NCI-H2029 (cell line): ENCODE measurements at regions not wholly inside any gene's neighbourhood (a gene's known extent, or its start where the extent isn't known, plus 50 kb on each side); places are given as distances from the start of the nearest gene placed in this dataset.

Experiments
- DNase-seq: peaks from one replicate; lab custom pipeline; 2025; lab: John Stamatoyannopoulos, UW

DNA sequence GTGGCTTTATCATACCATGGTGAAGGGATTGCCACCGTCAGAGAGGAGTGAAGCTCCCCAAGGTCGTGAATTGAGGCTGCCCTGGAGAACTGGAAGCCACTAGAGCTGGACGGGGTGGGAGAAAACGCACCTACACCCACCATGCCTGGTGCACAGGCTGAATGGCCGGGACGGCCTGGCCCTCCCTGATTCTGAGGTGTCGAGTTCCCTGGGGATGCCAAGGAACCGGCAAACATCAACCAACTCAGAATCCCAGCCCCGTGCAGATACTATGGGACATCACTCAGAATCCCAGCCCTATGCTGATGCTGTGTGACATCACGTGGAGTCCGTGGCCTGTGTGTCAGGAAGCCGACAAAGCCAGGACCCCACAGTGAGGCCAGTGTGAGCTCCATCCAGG lies 650.0 kb downstream of the BRD1 start:
- DNase-seq = no peak

DNA sequence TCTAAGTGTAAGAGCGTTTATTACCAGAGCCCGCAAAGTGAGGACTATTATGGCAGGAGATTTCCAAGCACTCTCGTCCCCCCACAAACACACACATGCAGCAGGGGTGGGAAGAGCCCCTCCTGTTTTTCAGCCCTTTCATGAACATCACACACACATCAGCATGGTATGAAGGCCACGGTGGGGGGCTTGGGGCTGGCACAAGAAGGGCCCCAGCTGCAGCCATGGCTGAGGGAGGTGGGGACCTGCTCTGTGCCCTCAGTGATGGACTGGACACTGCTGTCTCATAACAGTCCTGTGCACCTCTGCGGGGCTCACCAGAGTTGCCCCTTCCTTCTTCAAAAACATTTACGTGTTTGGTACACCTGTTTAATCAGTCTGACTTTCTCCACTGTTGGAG lies 650.7 kb downstream of the BRD1 start:
- DNase-seq = no peak

DNA sequence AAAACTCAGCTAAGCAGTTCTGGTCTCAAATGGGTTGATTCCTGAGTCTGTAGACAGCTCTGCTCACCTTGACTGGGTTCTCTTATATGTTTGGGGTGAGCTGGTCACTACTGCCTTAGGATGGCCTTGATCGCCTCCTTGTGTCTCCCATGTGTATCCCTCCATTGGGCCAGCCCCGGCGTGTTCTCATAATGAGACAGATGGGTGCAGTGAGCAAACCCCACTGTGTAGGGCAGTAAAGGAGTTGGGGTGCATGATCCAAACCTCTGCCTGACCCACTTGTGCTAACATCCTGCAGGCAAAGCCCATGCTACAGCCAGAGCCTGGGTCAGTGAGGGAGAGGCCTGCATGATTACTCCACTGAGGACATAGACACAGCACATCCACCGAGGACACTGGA lies 657.6 kb downstream of the BRD1 start:
- DNase-seq = no peak

DNA sequence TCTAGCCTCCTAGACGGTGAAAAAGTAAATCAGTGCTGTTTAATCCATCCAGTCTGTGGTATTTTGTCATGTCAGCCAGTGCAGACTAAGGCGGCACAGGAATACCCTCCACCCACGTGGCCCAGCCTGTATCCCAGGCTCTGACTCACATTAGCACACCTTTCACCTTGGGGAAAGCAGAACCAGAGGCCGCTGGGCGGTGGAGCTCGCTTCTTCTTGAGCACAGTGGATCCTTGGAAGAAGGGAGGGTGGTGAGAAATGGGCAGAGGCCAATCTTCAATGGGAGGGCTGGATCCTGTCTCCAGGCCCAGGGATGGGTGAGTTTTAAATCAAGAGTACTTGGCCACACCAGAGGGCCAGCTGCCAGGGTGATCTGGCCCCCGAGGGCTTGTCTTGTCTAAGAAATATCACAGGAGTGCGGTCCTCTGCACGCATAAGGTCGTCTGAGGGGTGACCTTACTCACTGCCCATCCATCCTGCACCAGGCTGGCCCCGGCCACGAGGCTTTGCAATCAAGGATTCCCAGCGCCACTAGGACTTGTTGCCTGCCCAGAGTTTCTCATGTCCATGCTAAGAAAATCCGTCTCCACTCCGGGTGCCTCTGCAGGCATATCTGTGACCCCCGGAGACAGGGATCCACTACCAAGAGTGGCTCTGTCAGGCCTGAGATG lies 658.5 kb downstream of the BRD1 start:
- no peak for DNase-seq

DNA sequence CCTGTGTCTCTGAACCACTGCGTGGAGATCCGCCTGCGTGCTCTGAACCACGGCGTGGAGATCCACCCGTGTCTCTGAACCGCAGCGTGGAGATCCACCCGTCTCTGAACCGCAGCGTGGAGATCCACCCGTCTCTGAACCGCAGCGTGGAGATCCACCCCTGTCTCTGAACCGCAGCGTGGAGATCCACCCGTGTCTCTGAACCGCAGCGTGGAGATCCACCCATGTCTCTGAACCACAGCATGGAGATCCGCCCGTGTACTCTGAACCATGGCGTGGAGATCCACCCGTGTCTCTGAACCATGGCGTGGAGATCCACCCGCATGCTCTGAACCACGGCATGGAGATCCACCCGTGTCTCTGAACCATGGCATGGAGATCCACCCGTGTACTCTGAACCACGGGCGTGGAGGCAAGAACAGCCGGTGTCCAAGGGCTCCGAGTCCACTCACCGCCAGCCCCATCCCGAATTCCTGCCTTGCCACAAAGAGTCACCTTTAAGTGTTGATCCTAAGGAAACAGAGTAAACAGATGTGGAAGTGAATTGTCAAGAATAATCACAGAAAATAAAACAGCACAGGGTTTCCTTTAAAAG lies 659.4 kb downstream of the BRD1 start:
- DNase-seq = no peak

DNA sequence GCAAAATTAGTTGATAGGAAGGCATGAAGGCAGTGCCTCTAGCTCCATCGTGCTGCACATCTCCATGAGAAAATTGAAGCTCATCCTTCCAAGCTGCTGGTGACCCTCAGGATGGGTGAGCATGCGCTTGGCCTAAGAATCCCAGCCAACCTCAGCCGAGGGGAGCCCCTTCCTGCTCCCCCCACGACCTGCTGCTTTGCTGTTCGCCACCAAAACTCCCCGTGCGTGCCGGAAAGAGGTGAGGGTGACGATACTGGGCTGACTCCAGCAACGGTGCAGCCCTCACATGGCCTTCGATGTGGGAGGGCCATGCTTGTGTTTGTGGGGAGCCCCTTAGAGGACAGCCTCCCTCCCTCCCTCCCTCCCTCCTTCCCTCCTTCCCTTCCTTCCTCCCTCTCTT lies 660.9 kb downstream of the BRD1 start:
- no peak for DNase-seq

DNA sequence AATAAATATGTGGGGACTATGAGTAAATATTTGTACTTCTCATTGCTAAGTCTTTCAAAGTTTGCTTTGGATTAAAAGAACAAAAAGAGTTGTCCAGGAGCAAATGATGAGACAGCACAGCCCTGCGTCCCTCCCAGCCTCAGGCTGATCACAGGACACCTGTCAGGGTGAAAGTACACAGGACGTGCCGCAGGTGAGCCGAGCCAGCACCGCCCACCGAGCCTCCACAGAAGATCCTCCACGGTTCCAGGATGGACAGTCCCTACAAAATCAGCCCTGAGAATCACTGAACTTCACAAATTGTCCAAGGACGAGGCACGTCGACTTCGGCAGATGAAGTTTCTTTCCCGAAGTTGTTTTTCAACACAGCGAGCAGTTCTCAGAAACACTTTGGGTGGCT lies 661.5 kb downstream of the BRD1 start:
- no peak for DNase-seq

DNA sequence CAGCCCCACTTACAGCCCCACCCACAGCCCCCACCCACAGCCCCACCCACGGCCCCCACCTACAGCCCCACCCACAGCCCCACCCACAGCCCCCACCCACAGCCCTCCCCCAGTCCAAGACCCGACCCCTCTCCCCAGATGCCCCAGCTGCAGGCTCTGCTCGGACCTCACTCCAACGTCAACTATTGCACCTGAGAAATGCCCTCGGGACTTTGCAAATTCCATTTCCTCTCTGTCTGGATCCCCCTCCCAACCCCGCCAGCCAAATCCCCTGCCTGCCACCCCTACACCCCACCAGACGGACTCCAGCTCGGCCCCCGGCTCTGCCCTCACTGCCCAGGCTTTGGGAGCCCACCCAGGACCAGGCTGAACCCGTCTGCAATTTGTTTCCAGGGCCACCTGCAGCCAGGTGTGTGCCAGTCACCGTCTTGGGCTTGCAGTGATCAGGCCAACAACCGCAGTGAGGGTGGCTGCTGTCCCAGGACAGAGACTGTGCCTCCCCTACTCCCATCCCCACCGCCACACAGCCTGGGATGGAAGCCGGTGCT lies 662.8 kb downstream of the BRD1 start:
- no peak for DNase-seq

DNA sequence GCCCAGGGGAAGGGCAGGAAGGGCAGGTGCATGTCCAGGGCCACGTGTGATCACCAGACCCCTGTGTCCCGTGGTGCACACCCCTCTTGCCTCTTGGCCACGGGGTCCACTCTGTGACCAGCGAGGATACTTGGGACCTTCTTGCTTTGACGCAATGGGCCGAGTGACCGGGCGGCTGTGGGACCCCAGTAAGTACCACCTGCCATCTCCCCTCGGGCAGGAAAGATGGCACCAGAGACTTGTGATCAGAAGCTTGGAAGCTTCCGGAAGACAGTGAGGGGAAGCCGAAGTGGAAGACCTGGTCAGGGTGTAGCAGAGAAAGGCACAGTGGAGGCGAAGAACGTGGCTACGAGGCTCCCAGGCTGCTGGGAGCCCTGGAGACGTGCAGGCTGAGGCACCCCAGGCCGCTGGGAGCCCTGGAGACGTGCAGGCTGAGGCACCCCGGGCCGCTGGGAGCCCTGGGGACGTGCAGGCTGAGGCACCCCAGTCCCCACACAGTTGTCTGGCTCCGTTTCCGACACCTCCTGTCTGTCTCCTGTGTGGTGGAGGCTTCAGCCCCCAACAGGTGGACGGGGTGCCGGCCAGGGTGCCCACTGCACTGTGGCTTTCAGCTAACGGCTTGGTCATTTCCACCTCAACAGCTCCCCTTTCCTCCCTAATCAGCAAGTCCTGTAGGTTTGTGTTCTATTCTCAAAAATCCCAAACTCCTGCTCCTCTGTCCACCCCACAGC lies 663.5 kb downstream of the BRD1 start:
- DNase-seq = no peak

DNA sequence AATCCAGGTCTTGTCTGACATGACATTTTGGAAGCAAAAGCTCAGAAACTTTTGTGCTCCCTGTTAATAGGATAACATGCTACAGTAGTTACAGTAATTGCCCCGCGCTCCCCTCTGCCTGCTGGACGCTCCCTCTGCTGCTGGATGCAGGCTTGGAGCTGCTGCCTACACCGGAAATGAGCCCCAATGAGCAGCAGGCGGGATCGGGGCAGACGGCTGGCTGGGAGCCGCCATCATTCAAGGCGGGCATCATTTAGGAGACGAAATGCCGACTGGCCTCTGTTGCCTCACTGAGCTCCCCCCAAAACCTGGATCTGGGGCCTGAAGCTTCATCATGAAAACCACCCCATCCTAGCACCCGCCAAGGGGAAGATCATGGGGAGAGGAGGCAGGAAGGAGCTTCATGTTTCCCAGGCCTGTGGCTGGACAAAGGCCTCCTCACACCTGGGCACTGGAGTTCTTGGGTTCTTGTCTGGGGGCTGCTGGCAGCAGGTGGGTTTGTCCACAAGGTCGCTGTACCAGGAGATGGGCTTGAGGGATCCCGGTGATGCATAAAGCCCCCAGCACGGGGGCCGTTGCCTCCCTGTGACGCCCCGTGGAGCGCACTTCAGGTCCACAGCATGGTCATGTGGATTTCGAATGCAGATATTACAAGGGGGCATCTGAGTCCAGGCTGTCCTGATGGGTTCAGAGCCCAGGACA lies 664.3 kb downstream of the BRD1 start:
- DNase-seq = no peak

DNA sequence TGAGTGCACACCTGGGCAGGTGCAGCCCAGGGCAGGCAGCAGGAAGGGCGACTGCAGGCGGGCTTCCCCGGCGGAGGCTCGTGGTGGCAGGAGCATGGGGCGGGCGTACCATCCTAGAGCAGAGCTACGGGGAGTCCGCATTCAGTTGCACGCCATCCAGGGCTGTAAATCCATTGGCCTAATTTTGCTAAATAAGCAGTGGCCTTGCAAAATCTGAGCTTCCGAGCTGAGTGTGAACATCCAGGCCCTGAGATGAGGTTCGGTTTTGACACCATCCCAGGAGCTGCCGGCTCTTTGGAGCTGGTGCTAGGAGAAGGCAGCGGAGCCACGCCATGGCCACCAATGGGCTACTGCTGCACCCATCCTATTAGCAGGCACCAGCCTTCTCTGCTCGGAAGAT lies 664.8 kb downstream of the BRD1 start:
- DNase-seq = no peak

DNA sequence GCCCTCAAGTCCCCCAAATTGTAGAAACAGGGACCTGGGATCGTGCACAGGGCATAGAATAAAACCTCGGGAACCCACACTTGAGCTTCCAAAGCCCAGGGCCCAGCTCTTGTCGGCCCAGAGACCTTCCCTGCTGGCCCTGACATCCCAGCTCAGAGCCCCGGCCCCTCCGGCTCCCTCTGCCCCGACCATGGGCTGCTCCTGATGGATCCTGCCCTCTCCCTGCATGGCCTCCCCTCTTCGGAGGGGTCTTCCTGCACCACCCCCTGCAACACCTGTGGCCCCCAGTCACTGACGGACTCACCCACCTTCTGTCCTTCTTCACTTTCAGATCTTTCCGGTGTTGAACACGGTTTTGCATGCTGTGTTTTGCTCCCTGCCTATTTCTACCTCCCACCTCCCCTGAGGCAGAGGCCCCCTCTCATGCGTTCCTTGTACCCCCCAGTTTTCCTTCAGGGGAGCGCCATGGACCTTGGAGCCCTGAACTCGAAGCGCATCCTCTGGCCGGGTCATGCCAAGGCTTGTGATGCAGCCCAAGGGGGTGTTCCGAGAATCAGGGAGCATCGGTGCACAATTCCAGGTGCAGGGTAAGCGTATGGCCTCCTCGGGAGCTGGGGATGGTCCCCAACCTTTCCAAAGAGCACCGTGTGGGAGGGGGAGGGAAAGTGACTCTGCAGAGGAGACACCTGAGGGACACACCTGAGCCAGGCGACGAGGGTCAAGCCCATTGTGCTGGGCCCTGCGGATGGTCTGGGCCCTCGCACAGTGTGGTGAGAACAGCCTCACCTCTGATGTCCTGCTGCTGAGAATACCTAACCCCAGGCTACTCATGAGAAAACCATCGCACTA lies 666.4 kb downstream of the BRD1 start:
- no peak for DNase-seq

DNA sequence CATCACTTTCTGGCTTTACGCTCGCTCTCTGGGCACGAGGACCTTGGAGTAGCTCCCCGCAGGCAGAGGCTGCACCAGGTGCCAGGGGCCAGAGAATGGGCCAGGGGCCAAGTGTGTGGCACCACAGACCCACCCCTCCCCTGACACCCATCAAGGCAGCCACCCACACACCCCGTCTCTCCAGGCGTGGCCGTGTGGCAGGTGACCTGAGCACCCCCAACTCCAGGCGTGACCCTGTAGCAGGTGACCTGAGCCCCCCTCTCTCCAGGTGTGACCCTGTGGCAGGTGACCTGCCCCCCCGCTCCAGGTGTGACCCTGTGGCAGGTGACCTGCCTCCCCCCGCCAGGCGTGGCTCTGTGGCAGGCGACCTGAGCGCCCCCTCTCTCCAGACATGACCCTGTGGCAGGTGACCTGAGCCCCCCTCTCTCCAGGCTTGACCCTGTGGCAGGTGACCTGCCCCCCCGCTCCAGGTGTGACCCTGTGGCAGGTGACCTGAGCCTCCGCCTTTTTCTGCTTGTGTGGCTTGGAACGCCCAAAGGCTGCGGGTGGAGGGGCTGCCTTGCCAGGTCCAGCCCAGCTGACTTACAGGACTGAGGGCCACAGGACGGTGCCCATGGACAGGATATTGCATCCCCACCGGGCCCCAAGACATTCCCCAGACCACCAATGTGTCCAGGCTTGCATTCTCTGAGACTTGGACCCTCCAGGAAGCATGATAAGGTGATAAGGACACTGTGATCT lies 667.2 kb downstream of the BRD1 start:
- DNase-seq = no peak

DNA sequence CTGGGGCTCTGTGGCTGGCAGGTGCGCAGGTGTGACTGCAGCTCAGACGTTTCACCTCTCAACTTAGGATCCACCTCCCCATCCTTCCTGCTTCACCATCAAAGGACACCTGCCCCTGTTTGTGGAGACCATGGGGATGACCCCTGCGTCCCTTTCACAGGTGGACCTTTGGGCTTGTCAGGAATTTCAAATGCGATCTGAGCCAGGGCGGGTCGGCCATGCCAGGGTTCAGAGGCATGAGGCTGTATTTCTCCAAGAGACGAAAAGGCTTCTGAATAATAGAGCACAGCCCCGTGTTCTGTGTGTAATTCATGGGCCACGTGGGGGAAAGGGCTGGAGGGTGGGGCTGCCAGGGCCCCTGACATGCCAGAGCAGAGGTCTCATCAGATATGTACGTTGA lies 668.0 kb downstream of the BRD1 start:
- DNase-seq = no peak

DNA sequence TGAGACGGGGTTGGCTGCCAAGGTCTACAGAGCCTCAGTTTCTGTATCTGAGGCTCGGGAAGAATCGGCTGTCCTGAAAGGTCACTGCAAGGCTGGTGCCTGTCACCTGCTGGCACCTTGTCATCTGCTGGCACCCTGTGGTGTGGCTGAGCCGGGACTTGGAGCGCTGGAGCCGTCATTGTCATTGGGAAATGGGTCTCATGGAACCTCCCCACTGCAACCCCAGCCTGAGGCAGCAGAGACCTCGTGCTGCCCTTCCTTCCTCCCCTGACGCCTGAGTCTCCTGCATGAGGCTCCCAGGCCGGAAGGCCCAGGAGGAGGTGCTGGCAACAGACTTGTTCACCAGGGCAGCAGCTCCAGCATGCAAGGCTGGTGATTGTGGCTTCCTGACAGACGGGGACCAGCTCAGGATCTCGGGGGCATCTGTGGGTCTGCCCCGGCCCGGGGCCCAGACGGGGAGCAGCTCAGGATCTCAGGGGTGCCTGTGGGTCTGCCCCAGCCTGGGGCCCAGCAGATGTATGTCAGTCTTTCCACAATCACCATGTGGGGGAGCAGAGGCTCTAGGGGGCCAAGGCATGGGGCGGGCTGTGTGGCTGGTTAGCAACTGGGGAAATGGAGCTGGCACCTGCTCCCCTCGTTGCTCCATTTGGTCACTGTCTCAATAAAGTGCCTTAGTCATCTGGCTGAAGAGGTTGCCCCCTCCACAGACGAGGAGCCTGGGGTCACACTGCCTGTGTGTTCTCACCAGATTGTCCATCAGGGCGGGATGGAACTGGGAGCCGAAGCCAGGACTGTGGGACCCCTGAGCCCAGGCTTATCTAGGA lies 668.7 kb downstream of the BRD1 start:
- DNase-seq = no peak

DNA sequence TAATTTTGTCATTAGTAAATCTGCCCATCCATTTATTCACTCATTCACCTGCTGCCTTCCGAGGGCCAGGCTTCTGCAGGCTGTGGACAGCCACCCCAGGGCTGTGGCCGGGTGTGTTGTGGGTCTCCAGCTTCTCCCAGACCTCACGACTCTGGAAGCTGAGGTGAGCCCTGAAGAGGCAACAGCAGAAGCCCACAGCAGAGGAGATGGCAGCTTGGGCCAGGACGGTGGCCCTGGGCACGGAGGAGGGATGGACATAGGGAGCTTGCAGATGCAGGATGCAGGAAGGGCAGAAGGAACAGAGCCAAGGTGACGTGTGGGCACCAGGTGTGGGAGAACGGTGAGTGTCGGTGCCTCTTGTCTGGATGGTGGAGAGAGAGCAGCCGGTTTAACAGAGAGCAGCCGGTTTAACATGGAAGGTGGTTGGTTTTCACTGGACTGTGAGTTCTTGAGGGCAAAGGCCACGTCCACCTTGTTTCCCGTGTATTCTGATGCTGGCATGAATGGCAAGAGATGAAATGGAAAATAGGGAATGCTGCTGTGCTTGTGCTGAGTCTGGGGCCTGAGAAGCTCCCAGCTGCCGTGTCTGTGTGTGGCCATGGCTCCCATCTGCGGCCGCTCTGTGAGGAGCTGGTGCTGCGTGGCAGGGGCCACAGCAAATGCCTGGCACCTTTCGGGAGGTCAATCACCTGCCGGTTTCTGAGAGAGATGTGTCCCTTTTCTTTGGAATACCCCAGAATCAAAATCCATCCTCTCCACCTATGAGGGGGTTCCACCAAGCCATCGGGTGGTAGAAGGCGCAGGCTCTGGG lies 669.9 kb downstream of the BRD1 start:
- DNase-seq = peak; percentile 19

DNA sequence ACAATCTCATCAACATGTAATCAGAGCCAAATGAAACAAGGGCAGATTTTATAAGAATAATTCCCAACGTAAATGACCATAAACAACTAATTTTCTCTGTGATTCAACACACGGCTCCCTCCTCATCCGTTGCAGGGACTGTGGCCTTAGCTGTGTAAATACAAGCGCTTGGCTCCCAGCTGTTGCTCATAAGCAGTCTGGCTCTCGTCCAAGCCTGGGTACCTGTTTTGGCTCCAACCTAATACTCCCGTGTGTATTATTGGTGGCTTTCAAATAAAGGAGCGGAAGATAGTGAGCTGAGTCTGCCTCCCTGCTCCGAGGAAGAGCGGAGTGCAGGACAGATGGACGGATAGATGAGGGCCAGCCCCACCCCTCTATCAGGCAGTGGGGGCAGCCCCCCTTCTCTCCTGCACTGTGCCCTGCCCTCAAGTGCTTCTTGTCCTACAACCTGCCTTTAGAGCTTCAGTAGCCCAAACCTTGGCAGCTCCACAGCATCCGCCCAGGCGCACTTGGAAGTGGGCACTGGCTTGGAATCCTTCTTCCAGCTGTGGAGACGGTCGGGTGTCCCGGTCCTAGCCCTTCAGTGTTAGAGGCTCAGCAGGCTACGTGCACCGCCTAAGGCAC lies 670.9 kb downstream of the BRD1 start:
- peak; percentile 91 for DNase-seq

DNA sequence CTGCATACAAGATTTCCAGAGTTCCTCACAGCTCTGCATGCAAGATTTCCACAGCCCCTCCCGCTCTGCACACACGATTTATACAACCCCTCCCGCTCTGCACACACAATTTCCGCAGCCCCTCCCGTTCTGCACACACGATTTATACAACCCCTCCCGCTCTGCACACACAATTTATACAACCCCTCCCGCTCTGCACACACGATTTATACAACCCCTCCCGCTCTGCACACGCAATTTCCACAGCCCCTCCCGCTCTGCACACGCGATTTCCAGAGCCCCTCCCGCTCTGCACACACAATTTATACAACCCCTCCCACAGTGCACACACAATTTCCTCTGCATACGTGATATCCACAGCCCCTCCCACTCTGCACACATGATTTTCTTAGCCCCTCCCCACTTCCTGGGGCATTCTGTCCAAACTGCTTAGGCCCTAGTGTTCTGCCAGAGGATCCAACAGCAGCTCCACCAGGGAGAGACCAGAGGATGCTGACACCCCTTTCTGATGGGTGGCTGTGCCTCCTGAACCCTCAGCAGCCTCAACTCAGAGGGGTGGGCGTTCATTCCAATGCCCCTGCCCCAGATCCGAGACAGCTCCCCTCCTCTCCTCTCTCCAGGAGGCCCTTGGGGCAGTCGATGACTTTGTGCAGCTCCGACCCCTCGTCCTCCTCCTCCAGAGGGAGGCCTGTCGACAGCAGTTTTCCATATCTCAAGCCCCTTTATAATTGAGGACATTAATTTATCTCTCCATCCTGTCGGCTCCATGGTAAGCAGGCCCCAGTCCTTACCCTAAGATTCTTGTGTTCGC lies 671.7 kb downstream of the BRD1 start:
- DNase-seq = no peak
